GM10266 (cell line): ENCODE measurements at regions not wholly inside any gene's neighbourhood (a gene's known extent, or its start where the extent isn't known, plus 50 kb on each side); places are given as distances from the start of the nearest gene placed in this dataset.

Source experiments
- DNase-seq: peaks from one replicate; pipeline ENCODE4 v3.0.0; 2012; ENCODE audit errors: extremely low spot score
- CTCF ChIP-seq: IDR thresholded peaks from 2 replicates; pipeline ENCODE4 v1.5.1; 2012; ENCODE audit warnings: mild to moderate bottlenecking, low read depth; ENCODE audit not compliant: control insufficient read depth, insufficient read depth; ENCODE audit errors: missing control alignments

DNA sequence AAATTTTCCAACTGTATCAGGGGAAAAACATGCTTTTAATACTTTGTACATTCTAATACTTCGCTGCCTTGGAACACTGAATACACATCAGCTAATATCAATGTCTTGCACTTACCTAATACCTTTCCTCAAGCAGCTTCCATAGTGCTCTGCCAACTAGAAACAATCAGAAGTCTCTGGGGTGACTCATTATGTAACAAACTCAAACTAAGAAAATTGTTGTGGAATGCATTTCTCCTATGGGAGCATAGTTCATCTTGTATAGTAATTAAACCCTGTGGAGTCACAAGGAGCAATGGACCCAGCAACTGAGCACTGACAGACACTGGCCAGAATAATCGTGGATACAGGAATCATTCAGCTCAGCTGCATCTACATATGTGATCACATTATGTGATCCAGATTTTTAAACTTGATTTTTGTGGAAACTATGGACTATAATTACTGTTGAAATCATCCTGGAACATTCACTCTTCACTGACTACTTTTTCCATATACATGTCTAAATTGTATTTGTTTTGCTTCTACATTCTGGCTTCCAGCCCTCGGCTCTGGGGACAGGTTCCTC is 496.9 kb downstream of the TMA16 start:
- no peak for TF ChIP-seq CTCF
- DNase-seq: no peak

DNA sequence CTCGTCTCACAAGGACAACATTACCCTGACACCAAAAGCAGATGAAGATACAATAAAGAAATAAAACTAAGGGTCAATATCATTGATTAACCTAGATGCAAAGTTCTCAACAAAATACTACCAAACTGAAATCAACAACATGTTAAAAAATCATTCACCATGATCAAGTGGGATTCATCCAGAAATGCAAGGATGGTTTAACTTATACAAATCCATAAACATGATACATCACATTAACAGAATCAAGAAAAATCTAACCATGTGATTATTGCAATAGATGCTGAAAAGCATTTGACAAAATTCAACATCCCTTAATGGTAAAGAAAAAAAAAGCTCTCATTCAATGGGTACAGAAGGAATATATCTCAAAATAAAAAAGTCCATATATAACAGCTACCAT is 514.9 kb downstream of the TMA16 start:
- no peak for DNase-seq
- TF ChIP-seq CTCF: no peak

DNA sequence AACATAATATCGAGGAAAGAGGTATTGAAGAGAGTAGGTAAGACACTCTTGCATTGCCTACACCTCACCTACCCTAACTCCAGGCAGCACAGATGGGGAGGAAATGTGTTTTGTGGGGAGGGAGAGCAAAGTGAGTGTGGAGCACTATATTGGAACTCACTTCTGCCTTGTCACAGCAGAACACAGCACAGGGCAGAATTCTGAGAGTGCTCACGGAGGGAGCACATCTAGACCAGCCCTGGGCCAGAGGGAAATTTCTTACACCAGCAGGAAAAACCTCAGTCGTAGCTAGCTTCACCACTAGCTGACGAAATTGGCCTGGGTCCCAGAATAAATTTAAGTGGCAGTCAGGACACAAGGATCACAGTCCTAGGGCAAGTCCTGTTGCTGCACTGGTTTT is 517.3 kb downstream of the TMA16 start:
- no peak for TF ChIP-seq CTCF
- DNase-seq: no peak

- no peak for DNase-seq
- TF ChIP-seq CTCF: peak; percentile 38
Measured at GRCh38 chr4:164012396-164013027, 518.0 kb downstream of the TMA16 start.

GRCh38 chr4:164021947-164022346 is 527.5 kb downstream of the TMA16 start:
- no peak for DNase-seq
- TF ChIP-seq CTCF: no peak

GRCh38 chr4:164023214-164023613 is 528.7 kb downstream of the TMA16 start:
- no peak for TF ChIP-seq CTCF
- DNase-seq: no peak

- no peak for DNase-seq
- no peak for TF ChIP-seq CTCF
Measured at GRCh38 chr4:164027805-164028204, 533.3 kb downstream of the TMA16 start.
